Stomach (tissue), 8 donors: ENCODE measurements at regions not wholly inside any gene's neighbourhood (a gene's known extent, or its start where the extent isn't known, plus 50 kb on each side); places are given as distances from the start of the nearest gene placed in this dataset.

Source experiments
- DNase-seq, 2 donors: peaks; one replicate each; pipeline versions ENCODE4 v3.0.0 to v3.0.0-alpha.2; 2013 to 2019
- H3K27ac ChIP-seq, 5 donors: fragments of 200-600 bp in 4 of 5; sonication (generic) in 4 of 5; one replicate each; pipeline ENCODE4 v1.5.1; 2013 to 2019; ENCODE audit warnings: mild to moderate bottlenecking in 1 of 5, moderate library complexity in 1 of 5
- H3K27me3 ChIP-seq, 3 donors: fragments of 200-600 bp; sonication (generic); one replicate each; pipeline ENCODE4 v1.5.1; 2017 to 2019; ENCODE audit warnings: mixed run types in 1 of 3
- H3K36me3 ChIP-seq, 4 donors: fragments of 200-600 bp; sonication (generic); 1 replicate in 3 of 4; 2 replicates in 1 of 4; pipeline ENCODE4 v1.5.1; 2016 to 2019
- H3K4me1 ChIP-seq, 4 donors: fragments of 200-600 bp; sonication (generic); one replicate each; pipeline ENCODE4 v1.5.1; 2016 to 2019
- H3K4me3 ChIP-seq, 4 donors: fragments of 200-600 bp; sonication (generic) in 3 of 4; one replicate each; pipeline ENCODE4 v1.5.1; 2016 to 2019; ENCODE audit warnings: mild to moderate bottlenecking in 1 of 4
- H3K9me3 ChIP-seq, 4 donors: fragments of 200-600 bp; sonication (generic); one replicate each; pipeline ENCODE4 v1.5.1; 2016 to 2019
- EP300 ChIP-seq: sonication (generic); formaldehyde crosslinking; IDR thresholded peaks from one replicate; pipeline ENCODE4 v1.6.1; 2017; ENCODE audit warnings: antibody characterized with exemption
- POLR2A ChIP-seq, 4 donors: fragments of 450-650 bp; IDR thresholded peaks; one replicate each; pipeline ENCODE4 v1.6.1; 2016; ENCODE audit warnings: antibody characterized with exemption in 4 of 4, control low read depth in 2 of 4, mild to moderate bottlenecking in 1 of 4, moderate library complexity in 1 of 4
- POLR2AphosphoS5 ChIP-seq, 3 donors: sonication (generic); formaldehyde crosslinking; IDR thresholded peaks; one replicate each; pipeline ENCODE4 v1.6.1; 2016; ENCODE audit warnings: antibody characterized with exemption in 3 of 3
- WGBS, 5 donors: extraction: QIAGEN DNeasy Blood & Tissue Kit in 3 of 5; methylation state at CpG; one replicate each; pipeline versions ENCODE4 v1.1.5 to v1.1.7; 2013 to 2018; 5-methylcytosine and 5-hydroxymethylcytosine counted together
- intact Hi-C: fragments of 100-400 bp; cut with DNase I; formaldehyde crosslinking; loops from one replicate; pipeline ENCODE4 v1.15.1; 2023; ENCODE audit warnings: low total_unique reads
- TF ChIP-seq, protein P1 (sequence below), 7 experiments: fragments of 450-650 bp in 4 of 7; fragments of 200-600 bp in 3 of 7; sonication (generic) in 3 of 7; IDR thresholded peaks; one replicate each; pipeline ENCODE4 v1.5.1; 2016 to 2019; ENCODE audit warnings: antibody characterized with exemption in 7 of 7, control low read depth in 2 of 7, mild to moderate bottlenecking in 1 of 7
- donor health status: healthy with polysubstance abuse.
- donor health status: Bipolar disorder and iron deficiency.
- donor health status: healthy.

DNA sequence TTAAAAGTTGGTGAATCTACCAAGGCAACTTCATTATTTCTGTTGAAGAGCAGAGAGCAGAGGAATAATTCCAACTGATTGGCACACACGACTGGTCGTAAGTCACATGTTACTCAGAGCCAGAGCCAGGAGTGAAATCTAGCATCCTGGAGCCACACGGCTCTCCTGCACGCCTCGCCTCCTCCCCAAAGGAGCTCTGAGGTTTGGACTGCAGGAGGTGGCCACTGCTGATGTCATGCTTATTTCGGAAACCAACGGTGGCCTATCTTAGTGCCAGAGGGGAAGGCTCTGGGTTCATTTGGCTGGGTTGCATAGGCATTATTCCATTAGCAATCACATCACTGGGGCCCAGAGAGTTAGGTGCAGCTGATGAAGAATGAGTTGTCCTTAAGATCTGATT lies 123.5 kb upstream of the RALGAPA2 start:
- Histone ChIP-seq H3K4me1 (peaks cover 3 to 9% (median 8%) of the 10 kb centered on the region in 4 donors), H3K4me3 (no peak overlapping the region), H3K9me3 (no peaks in the 10 kb centered on the region), H3K27ac (no peak overlapping the region), H3K27me3 (peaks cover 0 to 47% (median 0%) of the 10 kb centered on the region in 3 donors), H3K36me3 (no peaks in the 10 kb centered on the region)
- no peak for DNase-seq
- TF ChIP-seq, protein P1, sequence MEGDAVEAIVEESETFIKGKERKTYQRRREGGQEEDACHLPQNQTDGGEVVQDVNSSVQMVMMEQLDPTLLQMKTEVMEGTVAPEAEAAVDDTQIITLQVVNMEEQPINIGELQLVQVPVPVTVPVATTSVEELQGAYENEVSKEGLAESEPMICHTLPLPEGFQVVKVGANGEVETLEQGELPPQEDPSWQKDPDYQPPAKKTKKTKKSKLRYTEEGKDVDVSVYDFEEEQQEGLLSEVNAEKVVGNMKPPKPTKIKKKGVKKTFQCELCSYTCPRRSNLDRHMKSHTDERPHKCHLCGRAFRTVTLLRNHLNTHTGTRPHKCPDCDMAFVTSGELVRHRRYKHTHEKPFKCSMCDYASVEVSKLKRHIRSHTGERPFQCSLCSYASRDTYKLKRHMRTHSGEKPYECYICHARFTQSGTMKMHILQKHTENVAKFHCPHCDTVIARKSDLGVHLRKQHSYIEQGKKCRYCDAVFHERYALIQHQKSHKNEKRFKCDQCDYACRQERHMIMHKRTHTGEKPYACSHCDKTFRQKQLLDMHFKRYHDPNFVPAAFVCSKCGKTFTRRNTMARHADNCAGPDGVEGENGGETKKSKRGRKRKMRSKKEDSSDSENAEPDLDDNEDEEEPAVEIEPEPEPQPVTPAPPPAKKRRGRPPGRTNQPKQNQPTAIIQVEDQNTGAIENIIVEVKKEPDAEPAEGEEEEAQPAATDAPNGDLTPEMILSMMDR (IDR thresholded peaks at IDR 0.05) = no peak
- TF ChIP-seq EP300 (no peak), POLR2A (IDR thresholded peaks at IDR 0.05) (no peak), POLR2AphosphoS5 (IDR thresholded peaks at IDR 0.05) (no peak)
- intact Hi-C loops = no loop called here
- WGBS, 5 donors = 26 to 54% (median 38%) methylated on average over 7 of the region's 7 CpGs

DNA sequence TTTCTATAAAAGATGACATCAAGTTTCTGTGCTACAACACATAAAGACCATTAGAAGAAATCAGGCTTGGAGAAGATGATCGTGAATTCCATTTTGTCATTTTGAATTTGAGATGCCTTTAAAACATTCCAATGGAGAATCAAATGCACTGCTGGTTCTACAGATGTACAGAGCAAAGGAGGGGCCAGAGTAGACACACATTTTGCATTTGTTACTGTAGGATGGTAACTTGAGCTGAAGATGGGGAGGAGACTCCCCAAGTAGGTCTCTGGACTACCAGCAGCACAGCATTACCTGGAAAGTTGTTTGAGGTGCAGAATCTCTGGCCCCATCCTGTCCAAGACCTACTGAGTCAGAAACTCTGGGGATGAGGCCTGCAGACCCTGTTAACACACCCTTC lies 121.6 kb upstream of the RALGAPA2 start:
- no peak overlapping the region for H3K4me3 ChIP-seq
- no peaks in the 10 kb centered on the region for H3K36me3 ChIP-seq
- WGBS, 5 donors = 67 to 93% (median 92%) methylated on average over 1 of the region's 1 CpG
- TF ChIP-seq POLR2A (IDR thresholded peaks at IDR 0.05) (no peak), EP300 (no peak), POLR2AphosphoS5 (IDR thresholded peaks at IDR 0.05) (no peak)
- TF ChIP-seq, protein P1 (IDR thresholded peaks at IDR 0.05) = no peak
- peaks cover 0 to 7% (median 0%) of the 10 kb centered on the region in 4 donors for H3K9me3 ChIP-seq
- peaks cover 0 to 40% (median 0%) of the 10 kb centered on the region in 3 donors for H3K27me3 ChIP-seq
- peaks cover 3 to 9% (median 8%) of the 10 kb centered on the region in 4 donors for H3K4me1 ChIP-seq
- DNase-seq = no peak
- intact Hi-C loops = no loop called here
- no peak overlapping the region for H3K27ac ChIP-seq

DNA sequence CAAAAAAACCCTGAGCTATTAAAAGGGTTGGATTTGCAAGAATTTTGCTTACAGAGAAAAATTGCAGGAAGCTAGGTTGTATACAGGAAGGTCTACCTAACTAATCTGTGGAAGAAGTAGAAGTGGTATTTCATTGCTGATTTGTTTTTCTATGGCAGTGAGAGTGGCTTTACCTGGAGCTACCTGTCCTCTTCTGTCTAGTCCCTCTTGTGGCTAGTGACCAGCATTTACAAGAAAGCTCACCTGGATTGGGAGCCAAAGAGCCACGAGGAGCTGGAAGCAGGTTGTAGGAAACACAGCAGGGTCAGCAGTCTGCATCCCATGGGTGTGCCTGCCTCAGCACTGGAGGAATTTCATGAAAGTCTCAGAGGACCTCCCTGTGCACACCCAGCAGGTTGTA lies 120.3 kb upstream of the RALGAPA2 start:
- Histone ChIP-seq H3K9me3 (peaks cover 0 to 7% (median 0%) of the 10 kb centered on the region in 4 donors), H3K4me3 (no peak overlapping the region), H3K36me3 (no peaks in the 10 kb centered on the region), H3K4me1 (peaks cover 1 to 6% (median 5%) of the 10 kb centered on the region in 4 donors), H3K27ac (no peak overlapping the region), H3K27me3 (peaks cover 0 to 35% (median 0%) of the 10 kb centered on the region in 3 donors)
- DNase-seq = no peak
- no peak for TF ChIP-seq POLR2A (IDR thresholded peaks at IDR 0.05)
- TF ChIP-seq POLR2AphosphoS5 (IDR thresholded peaks at IDR 0.05) = no peak
- TF ChIP-seq EP300 = no peak
- TF ChIP-seq, protein P1 (IDR thresholded peaks at IDR 0.05) = no peak
- WGBS, 5 donors = 0 to 50% (median 24%) methylated on average over 1 of the region's 1 CpG
- intact Hi-C loops = no loop called here

DNA sequence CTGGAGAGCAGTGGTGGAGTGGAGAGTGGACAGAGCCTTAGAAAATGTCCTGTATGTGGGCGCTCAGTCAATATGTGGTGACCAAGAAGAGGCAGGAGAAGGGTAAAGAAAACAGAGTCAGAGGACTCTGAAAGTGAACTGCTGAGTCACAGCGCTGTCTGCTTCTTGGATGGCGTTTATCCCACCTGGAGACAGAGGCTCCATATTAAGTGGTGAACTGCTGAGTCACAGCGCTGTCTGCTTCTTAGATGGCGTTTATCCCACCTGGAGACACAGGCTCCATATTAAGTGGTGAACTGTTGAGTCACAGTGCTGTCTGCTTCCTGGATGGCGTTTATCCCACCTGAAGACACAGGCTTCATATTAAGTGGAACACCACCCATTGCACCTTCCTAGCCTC lies 119.3 kb upstream of the RALGAPA2 start:
- peaks cover 0 to 36% (median 0%) of the 10 kb centered on the region in 3 donors for H3K27me3 ChIP-seq
- no peak overlapping the region for H3K27ac ChIP-seq
- H3K4me3 ChIP-seq = no peak overlapping the region
- H3K9me3 ChIP-seq = peaks cover 0 to 7% (median 0%) of the 10 kb centered on the region in 4 donors
- no peaks in the 10 kb centered on the region for H3K36me3 ChIP-seq
- DNase-seq = no peak
- 86 to 94% (median 90%) methylated on average over 6 of the region's 6 CpGs for WGBS, 5 donors
- intact Hi-C loops = no loop called here
- TF ChIP-seq EP300 (no peak), POLR2AphosphoS5 (IDR thresholded peaks at IDR 0.05) (no peak), POLR2A (IDR thresholded peaks at IDR 0.05) (no peak)
- TF ChIP-seq, protein P1 (IDR thresholded peaks at IDR 0.05) = no peak
- no peaks in the 10 kb centered on the region for H3K4me1 ChIP-seq
